SK-N-MC (cell line): ENCODE measurements at regions not wholly inside any gene's neighbourhood (a gene's known extent, or its start where the extent isn't known, plus 50 kb on each side); places are given as distances from the start of the nearest gene placed in this dataset.

Experiments
- EZH2 ChIP-seq: fragments of 200-600 bp; sonication (generic); IDR thresholded peaks from one replicate; pipeline ENCODE4 v1.6.1; 2017; ENCODE audit warnings: antibody characterized with exemption
- FOXP2 ChIP-seq: optimal IDR thresholded peaks from 2 replicates; pipeline ENCODE3; 2011; ENCODE audit warnings: mild to moderate bottlenecking, moderate library complexity; ENCODE audit not compliant: insufficient read depth; ENCODE audit errors: extremely low read length, control extremely low read depth
- POLR2AphosphoS5 ChIP-seq: IDR thresholded peaks from 2 replicates; pipeline ENCODE4 v1.6.1; 2012; ENCODE audit warnings: mild to moderate bottlenecking, low read depth, low read length, borderline replicate concordance

DNA sequence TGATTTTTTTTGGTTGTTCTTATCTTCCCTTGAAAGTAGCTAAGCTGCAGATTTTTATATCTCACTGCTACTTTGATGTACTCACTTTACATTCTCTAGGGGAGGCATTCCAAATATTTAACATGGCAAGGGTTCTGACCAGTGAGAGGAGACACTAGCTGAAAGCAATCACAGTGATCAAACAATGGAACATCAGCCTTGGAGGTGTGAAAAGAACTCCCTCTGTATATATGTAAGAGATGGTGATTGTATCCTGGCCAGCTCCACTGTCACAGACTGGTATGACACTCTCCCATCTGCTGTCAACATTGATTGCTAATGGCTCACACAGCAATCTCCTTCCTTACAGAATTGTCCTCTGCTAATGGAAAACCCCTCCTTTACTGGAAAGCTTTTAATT is 291.7 kb upstream of the CDH19 start:
- no peak for TF ChIP-seq EZH2
- TF ChIP-seq POLR2AphosphoS5 = no peak
- TF ChIP-seq FOXP2 = no peak
